Endothelial cell (in vitro differentiated cells): ENCODE measurements at regions not wholly inside any gene's neighbourhood (a gene's known extent, or its start where the extent isn't known, plus 50 kb on each side); places are given as distances from the start of the nearest gene placed in this dataset.

Experiments
- DNase-seq: peaks from one replicate; pipeline ENCODE4 v3.0.0; 2021; ENCODE audit warnings: low spot score
- H3K27ac Mint-ChIP-seq: one replicate; pipeline ENCODE4 v1.8.0; 2021; ENCODE audit warnings: mixed read lengths, inconsistent platforms; ENCODE audit not compliant: unreplicated experiment
- H3K27me3 Mint-ChIP-seq: one replicate; pipeline ENCODE4 v1.8.0; 2021; ENCODE audit warnings: mild to moderate bottlenecking, moderate library complexity, mixed read lengths, inconsistent platforms; ENCODE audit not compliant: unreplicated experiment
- H3K36me3 Mint-ChIP-seq: one replicate; pipeline ENCODE4 v1.8.0; 2021; ENCODE audit warnings: mild to moderate bottlenecking, low read depth, mixed read lengths, inconsistent platforms; ENCODE audit not compliant: unreplicated experiment
- H3K4me1 Mint-ChIP-seq: one replicate; pipeline ENCODE4 v1.8.0; 2021; ENCODE audit warnings: mild to moderate bottlenecking, mixed read lengths, inconsistent platforms; ENCODE audit not compliant: unreplicated experiment
- H3K4me3 Mint-ChIP-seq: one replicate; pipeline ENCODE4 v1.8.0; 2021; ENCODE audit warnings: mild to moderate bottlenecking, mixed read lengths, inconsistent platforms; ENCODE audit not compliant: unreplicated experiment
- H3K9me3 Mint-ChIP-seq: one replicate; pipeline ENCODE4 v1.8.0; 2021; ENCODE audit warnings: mixed read lengths, inconsistent platforms; ENCODE audit not compliant: unreplicated experiment
- CTCF ChIP-seq: fragments of 200-600 bp; sonication (generic); IDR thresholded peaks from one replicate; pipeline ENCODE4 v1.5.0; 2021; ENCODE audit warnings: antibody characterized with exemption; ENCODE audit not compliant: unreplicated experiment

- TF ChIP-seq CTCF: no peak
- no peaks in the 10 kb centered on the region for H3K4me1 Mint-ChIP-seq
- DNase-seq: no peak
- no peak overlapping the region for H3K27ac Mint-ChIP-seq
- no peaks in the 10 kb centered on the region for H3K9me3 Mint-ChIP-seq
- no peak overlapping the region for H3K4me3 Mint-ChIP-seq
- H3K36me3 Mint-ChIP-seq: no peaks in the 10 kb centered on the region
- peaks cover 1% of the 10 kb centered on the region for H3K27me3 Mint-ChIP-seq
These were observed 878.4 kb upstream of the FRG1 start for GRCh38 chr4:189062047-189062820.

- Mint-ChIP-seq H3K36me3 (no peaks in the 10 kb centered on the region), H3K4me3 (no peak overlapping the region), H3K27ac (no peak overlapping the region), H3K9me3 (no peaks in the 10 kb centered on the region), H3K4me1 (peaks cover 4% of the 10 kb centered on the region), H3K27me3 (peaks cover 1% of the 10 kb centered on the region)
- TF ChIP-seq CTCF: no peak
- DNase-seq: no peak
These were observed 870.9 kb upstream of the FRG1 start for GRCh38 chr4:189069772-189070171.

- DNase-seq: no peak
- Mint-ChIP-seq H3K9me3 (no peaks in the 10 kb centered on the region), H3K36me3 (no peaks in the 10 kb centered on the region)
These were observed 869.4 kb upstream of the FRG1 start for GRCh38 chr4:189071241-189071640.

GRCh38 chr4:189073739-189074138, 866.9 kb upstream of the FRG1 start:
- Mint-ChIP-seq H3K4me1 (peaks cover 4% of the 10 kb centered on the region), H3K27ac (no peak overlapping the region), H3K27me3 (no peaks in the 10 kb centered on the region), H3K4me3 (no peak overlapping the region), H3K9me3 (no peaks in the 10 kb centered on the region), H3K36me3 (no peaks in the 10 kb centered on the region)
- DNase-seq: no peak
- no peak for TF ChIP-seq CTCF

More at GRCh38 chr4:189071241-189071640, 869.4 kb upstream of the FRG1 start:
- Mint-ChIP-seq H3K27me3 (peaks cover 1% of the 10 kb centered on the region), H3K4me3 (no peak overlapping the region), H3K4me1 (peaks cover 4% of the 10 kb centered on the region), H3K27ac (no peak overlapping the region)
- no peak for TF ChIP-seq CTCF

GRCh38 chr4:189081826-189082225, 858.8 kb upstream of the FRG1 start:
- Mint-ChIP-seq H3K4me3 (no peak overlapping the region), H3K9me3 (no peaks in the 10 kb centered on the region), H3K27me3 (no peaks in the 10 kb centered on the region), H3K4me1 (no peaks in the 10 kb centered on the region), H3K27ac (no peak overlapping the region), H3K36me3 (no peaks in the 10 kb centered on the region)
- no peak for TF ChIP-seq CTCF
- DNase-seq: no peak
